Fibroblast of mammary gland (primary cell): ENCODE measurements at regions not wholly inside any gene's neighbourhood (a gene's known extent, or its start where the extent isn't known, plus 50 kb on each side); places are given as distances from the start of the nearest gene placed in this dataset.
"Not testable (repeated sequence)": the region's sequence is repeated elsewhere in the genome, so short reads cannot be mapped to it uniquely, and the experiment has no call there.

Experiments used
- DNase-seq: peaks from one replicate; pipeline ENCODE4 v3.0.0-alpha.2; 2010; ENCODE audit warnings: low read depth
- H3K4me3 ChIP-seq: 2 replicates; pipeline ENCODE4 v1.5.1; 2011; ENCODE audit warnings: low read depth, mild to moderate bottlenecking, low read length, moderate library complexity; ENCODE audit not compliant: control insufficient read depth
- TF ChIP-seq, protein P1 (sequence below): conservative IDR thresholded peaks from 2 replicates; pipeline ENCODE4 v1.5.1; 2011; ENCODE audit warnings: low read depth, low read length, inconsistent platforms; ENCODE audit not compliant: control insufficient read depth, insufficient read depth

DNA sequence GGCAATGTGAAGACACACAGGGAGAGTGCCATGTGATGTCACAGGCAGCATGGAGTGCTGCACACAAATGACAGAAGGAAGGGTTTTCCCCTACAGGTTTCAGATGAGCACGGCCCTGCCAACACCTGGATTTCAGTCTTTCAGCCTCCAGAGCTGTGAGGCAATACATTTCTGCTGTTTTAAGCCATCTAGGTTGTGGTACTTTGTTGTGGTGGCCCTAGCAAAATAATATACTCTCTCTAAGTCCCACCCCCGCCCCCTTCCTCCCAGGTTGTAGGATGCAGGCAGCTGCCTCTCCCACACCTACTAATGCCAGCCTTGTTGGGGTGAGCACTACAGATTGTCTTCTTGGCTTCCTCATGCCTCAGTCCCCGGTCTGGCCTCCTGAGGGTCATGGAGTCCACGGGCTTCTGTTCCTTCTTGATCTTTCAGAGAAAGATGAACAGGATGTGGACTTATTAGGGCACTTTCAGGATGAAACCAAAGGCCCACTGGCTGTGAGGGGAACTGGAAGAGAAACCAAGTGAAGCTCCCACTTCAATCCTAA is 180.0 kb downstream of the CD47 start:
- no peak for DNase-seq
- H3K4me3 ChIP-seq = no peak overlapping the region
- TF ChIP-seq, protein P1, sequence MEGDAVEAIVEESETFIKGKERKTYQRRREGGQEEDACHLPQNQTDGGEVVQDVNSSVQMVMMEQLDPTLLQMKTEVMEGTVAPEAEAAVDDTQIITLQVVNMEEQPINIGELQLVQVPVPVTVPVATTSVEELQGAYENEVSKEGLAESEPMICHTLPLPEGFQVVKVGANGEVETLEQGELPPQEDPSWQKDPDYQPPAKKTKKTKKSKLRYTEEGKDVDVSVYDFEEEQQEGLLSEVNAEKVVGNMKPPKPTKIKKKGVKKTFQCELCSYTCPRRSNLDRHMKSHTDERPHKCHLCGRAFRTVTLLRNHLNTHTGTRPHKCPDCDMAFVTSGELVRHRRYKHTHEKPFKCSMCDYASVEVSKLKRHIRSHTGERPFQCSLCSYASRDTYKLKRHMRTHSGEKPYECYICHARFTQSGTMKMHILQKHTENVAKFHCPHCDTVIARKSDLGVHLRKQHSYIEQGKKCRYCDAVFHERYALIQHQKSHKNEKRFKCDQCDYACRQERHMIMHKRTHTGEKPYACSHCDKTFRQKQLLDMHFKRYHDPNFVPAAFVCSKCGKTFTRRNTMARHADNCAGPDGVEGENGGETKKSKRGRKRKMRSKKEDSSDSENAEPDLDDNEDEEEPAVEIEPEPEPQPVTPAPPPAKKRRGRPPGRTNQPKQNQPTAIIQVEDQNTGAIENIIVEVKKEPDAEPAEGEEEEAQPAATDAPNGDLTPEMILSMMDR = no peak

DNA sequence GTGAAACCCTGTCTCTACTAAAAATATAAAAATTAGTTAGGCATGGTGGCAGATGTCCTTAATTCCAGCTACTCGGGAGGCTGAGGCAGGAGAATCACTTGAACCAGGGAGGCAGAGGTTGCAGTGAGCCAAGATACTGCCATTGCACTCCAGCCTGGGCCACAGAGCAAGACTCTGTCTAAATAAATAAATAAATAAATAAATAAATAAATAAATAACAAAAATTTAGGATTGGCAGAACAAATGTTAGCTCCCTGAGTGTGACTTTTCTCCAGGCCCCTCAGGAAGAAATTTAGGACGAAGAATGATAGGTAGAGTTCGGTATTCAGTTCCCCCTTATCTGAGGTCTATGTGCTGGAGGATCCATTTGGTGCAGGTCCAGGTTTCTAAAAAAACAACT is 181.2 kb downstream of the CD47 start:
- not testable (repeated sequence) for DNase-seq, H3K4me3 ChIP-seq

DNA sequence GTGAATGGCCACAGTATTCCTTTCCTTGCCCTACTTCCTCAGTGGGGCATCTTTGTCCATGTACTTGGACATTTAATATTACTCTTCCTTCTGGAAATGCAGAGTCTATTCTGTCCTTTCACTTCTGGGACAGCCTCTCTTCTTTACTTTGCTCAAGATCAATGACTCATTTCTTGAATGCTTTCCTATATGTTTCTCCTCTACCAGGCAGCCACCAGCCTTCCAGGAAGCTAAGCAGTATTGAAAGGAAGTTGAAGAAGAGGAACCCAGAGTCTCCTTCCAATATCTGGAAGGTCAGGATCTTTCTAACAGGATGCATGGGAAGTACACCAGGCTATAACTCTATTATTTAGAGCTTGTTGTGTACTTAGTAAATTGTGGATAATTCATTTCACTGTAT is 182.8 kb downstream of the CD47 start:
- TF ChIP-seq, protein P1 = no peak
- no peak for DNase-seq
- no peak overlapping the region for H3K4me3 ChIP-seq

DNA sequence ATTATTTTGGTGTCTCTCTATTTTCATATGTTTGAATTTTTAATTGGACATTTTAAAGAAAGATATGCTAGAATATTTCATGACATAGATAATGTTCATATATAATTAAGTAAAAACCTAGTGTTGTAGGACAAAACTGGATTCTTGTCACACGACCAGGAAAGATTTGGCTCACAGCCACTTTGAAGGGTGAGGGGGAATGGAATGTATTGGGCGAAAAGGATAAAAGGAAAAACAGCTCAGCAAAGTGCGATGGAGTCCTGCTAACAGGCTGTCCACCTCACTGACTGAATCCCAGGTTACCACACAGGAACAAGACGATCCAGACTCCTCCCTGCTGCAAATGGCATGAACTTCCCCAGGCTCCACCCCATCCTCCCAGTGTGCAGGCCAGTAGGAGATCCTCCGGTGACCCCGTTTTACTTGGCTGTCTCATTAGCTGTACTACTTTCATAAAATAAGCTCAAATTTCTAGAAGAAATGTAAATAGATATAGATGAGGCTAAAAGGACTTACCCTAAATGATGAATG is 186.2 kb downstream of the CD47 start:
- H3K4me3 ChIP-seq = no peak overlapping the region
- no peak for DNase-seq
- TF ChIP-seq, protein P1 = no peak

DNA sequence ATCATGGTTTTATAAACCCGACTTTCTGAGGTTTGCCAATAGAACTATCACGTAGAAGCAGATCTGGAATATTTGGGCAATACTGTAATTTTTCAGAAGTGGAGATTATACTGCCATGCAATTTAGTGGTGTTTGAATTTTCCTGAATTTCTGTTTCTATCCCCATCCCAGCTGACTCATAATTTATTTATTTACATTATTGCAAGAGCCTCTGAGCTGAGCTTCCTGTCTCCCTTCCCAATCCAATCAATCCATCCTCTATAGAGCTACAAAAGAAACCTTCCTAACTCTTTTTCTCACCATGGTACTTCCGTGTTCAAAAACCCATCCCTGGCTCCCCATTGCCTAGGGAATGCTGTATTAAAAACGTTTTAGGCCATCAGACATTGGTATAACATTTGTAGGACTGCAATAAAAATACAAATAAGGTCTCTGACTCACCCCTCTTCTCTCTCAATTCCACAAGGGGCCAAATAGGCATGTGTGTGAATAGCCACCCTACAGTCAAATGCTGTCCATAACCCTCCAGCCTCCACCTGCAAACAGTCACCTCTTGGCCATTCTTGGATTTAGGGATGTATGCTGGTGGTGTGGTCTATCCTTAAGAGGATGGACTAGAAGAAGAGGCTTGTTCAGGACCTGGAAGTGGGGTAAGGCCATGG is 190.7 kb downstream of the CD47 start:
- DNase-seq = peak; percentile 49
- H3K4me3 ChIP-seq = no peak overlapping the region
- TF ChIP-seq, protein P1 = no peak

DNA sequence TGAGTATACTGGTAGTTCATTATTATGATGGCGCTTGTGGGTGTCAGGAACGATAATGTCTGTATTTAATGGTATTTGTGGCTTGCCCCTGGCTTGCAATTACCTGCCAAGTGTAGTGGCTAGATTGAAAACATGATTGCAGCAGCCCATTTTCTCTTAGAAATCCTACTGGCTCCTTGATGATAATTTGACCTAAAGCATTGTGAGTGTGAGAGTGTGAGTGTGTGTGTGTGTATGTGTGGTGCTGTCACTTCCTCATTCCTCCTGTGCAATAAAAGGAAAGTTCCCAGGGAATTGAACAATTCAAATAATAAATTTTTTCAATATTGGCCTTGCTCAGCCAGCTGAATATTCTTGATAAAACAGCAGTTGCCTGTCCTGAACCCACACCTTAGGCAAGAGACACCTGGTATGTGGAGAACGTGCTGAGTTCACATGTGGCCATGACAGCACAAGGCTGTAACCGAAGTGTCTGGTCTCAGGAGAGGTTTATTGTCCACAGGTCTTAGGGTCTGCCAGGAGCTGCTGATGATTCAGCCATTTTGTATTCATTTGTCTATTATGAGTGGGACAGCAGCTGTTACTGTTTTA is 193.3 kb downstream of the CD47 start:
- TF ChIP-seq, protein P1 = no peak
- H3K4me3 ChIP-seq = no peak overlapping the region
- peak; percentile 64 for DNase-seq

DNA sequence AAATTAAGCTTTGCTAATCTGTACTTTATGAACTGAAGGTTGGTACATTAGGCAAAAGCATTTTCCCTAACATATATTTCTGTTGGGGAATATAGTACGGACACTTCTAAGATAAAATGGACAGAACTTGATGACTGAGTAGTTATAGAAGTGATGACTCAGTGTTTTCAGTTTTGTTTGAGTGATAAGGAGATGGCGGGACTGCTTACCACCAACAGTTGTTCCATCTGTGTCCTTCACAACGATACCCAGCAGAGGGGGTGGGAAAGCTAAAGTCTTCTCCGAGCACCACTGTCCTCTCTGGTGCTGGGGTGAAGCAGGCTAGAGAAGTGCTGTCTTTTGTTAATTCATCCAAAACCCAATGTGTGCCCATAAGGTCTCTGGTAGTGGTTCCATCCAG is 195.8 kb downstream of the CD47 start:
- TF ChIP-seq, protein P1 = no peak
- DNase-seq = no peak
- no peak overlapping the region for H3K4me3 ChIP-seq
